Lower leg skin (tissue), 3 donors: ENCODE measurements at regions not wholly inside any gene's neighbourhood (a gene's known extent, or its start where the extent isn't known, plus 50 kb on each side); places are given as distances from the start of the nearest gene placed in this dataset.

ENCODE experiments used
- POLR2A ChIP-seq, 2 donors: fragments of 450-650 bp; IDR thresholded peaks; one replicate each; pipeline ENCODE4 v1.6.1; 2016 to 2017; ENCODE audit warnings: antibody characterized with exemption in 2 of 2, mild to moderate bottlenecking in 1 of 2, moderate library complexity in 1 of 2
- TF ChIP-seq, protein P1 (sequence below), 3 donors: fragments of 450-650 bp; IDR thresholded peaks; one replicate each; pipeline ENCODE4 v1.5.1; 2016; ENCODE audit warnings: antibody characterized with exemption in 3 of 3, mild to moderate bottlenecking in 3 of 3, moderate library complexity in 2 of 3

GRCh38 chr6:3529232-3529631 lies 72.4 kb upstream of the SLC22A23 start:
- TF ChIP-seq, protein P1, sequence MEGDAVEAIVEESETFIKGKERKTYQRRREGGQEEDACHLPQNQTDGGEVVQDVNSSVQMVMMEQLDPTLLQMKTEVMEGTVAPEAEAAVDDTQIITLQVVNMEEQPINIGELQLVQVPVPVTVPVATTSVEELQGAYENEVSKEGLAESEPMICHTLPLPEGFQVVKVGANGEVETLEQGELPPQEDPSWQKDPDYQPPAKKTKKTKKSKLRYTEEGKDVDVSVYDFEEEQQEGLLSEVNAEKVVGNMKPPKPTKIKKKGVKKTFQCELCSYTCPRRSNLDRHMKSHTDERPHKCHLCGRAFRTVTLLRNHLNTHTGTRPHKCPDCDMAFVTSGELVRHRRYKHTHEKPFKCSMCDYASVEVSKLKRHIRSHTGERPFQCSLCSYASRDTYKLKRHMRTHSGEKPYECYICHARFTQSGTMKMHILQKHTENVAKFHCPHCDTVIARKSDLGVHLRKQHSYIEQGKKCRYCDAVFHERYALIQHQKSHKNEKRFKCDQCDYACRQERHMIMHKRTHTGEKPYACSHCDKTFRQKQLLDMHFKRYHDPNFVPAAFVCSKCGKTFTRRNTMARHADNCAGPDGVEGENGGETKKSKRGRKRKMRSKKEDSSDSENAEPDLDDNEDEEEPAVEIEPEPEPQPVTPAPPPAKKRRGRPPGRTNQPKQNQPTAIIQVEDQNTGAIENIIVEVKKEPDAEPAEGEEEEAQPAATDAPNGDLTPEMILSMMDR (IDR thresholded peaks at IDR 0.05): no peak
- TF ChIP-seq POLR2A (IDR thresholded peaks at IDR 0.05): no peak
